Lung (tissue), 11 donors: ENCODE measurements at regions not wholly inside any gene's neighbourhood (a gene's known extent, or its start where the extent isn't known, plus 50 kb on each side); places are given as distances from the start of the nearest gene placed in this dataset.

Experiments used
- ATAC-seq: fragments of 200-7000 bp; cut with Tn5 transposase; one replicate; pipeline ENCODE4 v1.9.1; 2020; ENCODE audit warnings: moderate number of reproducible peaks; ENCODE audit not compliant: insufficient read depth, low FRiP score
- DNase-seq, 3 donors: peaks; one replicate each; pipeline ENCODE4 v3.0.0-alpha.2; 2013 to 2017
- H3K27ac ChIP-seq, 2 donors: one replicate each; pipeline ENCODE4 v1.5.1; 2013; ENCODE audit warnings: mild to moderate bottlenecking in 2 of 2, moderate library complexity in 2 of 2, control low read depth in 1 of 2, inconsistent platforms in 1 of 2, low read depth in 1 of 2, low read length in 1 of 2
- H3K27me3 ChIP-seq, 3 donors: one replicate each; pipeline ENCODE4 v1.5.1; 2013; ENCODE audit warnings: low read length in 2 of 3; ENCODE audit not compliant: control insufficient read depth in 3 of 3, insufficient read depth in 3 of 3
- H3K36me3 ChIP-seq, 4 donors: one replicate each; pipeline ENCODE4 v1.5.1; 2013; ENCODE audit warnings: low read length in 4 of 4, mild to moderate bottlenecking in 1 of 4, moderate library complexity in 1 of 4; ENCODE audit not compliant: control insufficient read depth in 4 of 4, insufficient read depth in 4 of 4
- H3K4me1 ChIP-seq, 5 donors: one replicate each; pipeline ENCODE4 v1.5.1; 2013; ENCODE audit warnings: low read length in 5 of 5, mild to moderate bottlenecking in 2 of 5, moderate library complexity in 1 of 5; ENCODE audit not compliant: control insufficient read depth in 5 of 5, insufficient read depth in 5 of 5
- H3K4me3 ChIP-seq: one replicate; pipeline ENCODE4 v1.5.1; 2013; ENCODE audit warnings: mild to moderate bottlenecking, control low read depth, moderate library complexity
- H3K9ac ChIP-seq, 2 donors: one replicate each; pipeline ENCODE4 v1.5.1; 2013; ENCODE audit warnings: low read length in 2 of 2, control low read depth in 1 of 2; ENCODE audit not compliant: insufficient read depth in 1 of 2
- H3K9me3 ChIP-seq, 4 donors: one replicate each; pipeline ENCODE4 v1.5.1; 2013; ENCODE audit warnings: low read length in 3 of 4, mild to moderate bottlenecking in 1 of 4, moderate library complexity in 1 of 4; ENCODE audit not compliant: control insufficient read depth in 4 of 4, insufficient read depth in 3 of 4
- CTCF ChIP-seq: IDR thresholded peaks from 2 replicates; pipeline ENCODE4 v1.5.1; 2012; ENCODE audit warnings: mild to moderate bottlenecking; ENCODE audit errors: control extremely low read depth, extremely low read depth
- WGBS, 2 donors: extraction: QIAGEN DNeasy Blood & Tissue Kit; methylation state at CpG; one replicate each; pipeline ENCODE4 v1.1.7; 2013; 5-methylcytosine and 5-hydroxymethylcytosine counted together
- donor health status: control.
- donor health status: control.
- donor health status: Bipolar disorder and iron deficiency.
- donor health status: healthy.
- donor health status: DM: yes; HTN: yes; CAD: no.

GRCh38 chr18:40235836-40236235, 1719.2 kb upstream of the PIK3C3 start:
- no peak overlapping the region for H3K9ac ChIP-seq
- no peak overlapping the region for H3K4me3 ChIP-seq
- DNase-seq (no peak), ATAC-seq (no peak)
- no peaks in the 10 kb centered on the region for H3K27me3 ChIP-seq
- no peaks in the 10 kb centered on the region for H3K9me3 ChIP-seq
- 86 to 89% methylated on average over 6 of the region's 6 CpGs for WGBS, 2 donors
- H3K4me1 ChIP-seq = no peaks in the 10 kb centered on the region
- H3K27ac ChIP-seq = no peak overlapping the region
- no peaks in the 10 kb centered on the region for H3K36me3 ChIP-seq
- no peak for TF ChIP-seq CTCF

GRCh38 chr18:40235323-40235722, 1719.7 kb upstream of the PIK3C3 start:
- Histone ChIP-seq H3K27me3 (no peaks in the 10 kb centered on the region), H3K4me3 (no peak overlapping the region), H3K9ac (no peak overlapping the region), H3K27ac (no peak overlapping the region), H3K9me3 (no peaks in the 10 kb centered on the region), H3K4me1 (no peaks in the 10 kb centered on the region), H3K36me3 (no peaks in the 10 kb centered on the region)
- ATAC-seq = no peak
- DNase-seq = no peak
- 85 to 91% methylated on average over 2 of the region's 2 CpGs for WGBS, 2 donors
- TF ChIP-seq CTCF = no peak

GRCh38 chr18:40233931-40234616, 1721.0 kb upstream of the PIK3C3 start:
- no peaks in the 10 kb centered on the region for H3K4me1 ChIP-seq
- no peaks in the 10 kb centered on the region for H3K9me3 ChIP-seq
- no peaks in the 10 kb centered on the region for H3K36me3 ChIP-seq
- DNase-seq = no peak
- no peak overlapping the region for H3K4me3 ChIP-seq
- no peak for TF ChIP-seq CTCF
- no peak overlapping the region for H3K9ac ChIP-seq
- no peaks in the 10 kb centered on the region for H3K27me3 ChIP-seq
- ATAC-seq = no peak
- no peak overlapping the region for H3K27ac ChIP-seq

GRCh38 chr18:40222776-40223175, 1732.3 kb upstream of the PIK3C3 start:
- TF ChIP-seq CTCF = no peak
- H3K4me3 ChIP-seq = no peak overlapping the region
- no peak overlapping the region for H3K9ac ChIP-seq
- peaks cover 0 to 1% (median 0%) of the 10 kb centered on the region in 5 donors for H3K4me1 ChIP-seq
- H3K36me3 ChIP-seq = no peaks in the 10 kb centered on the region
- 71 to 87% methylated on average over 1 of the region's 1 CpG for WGBS, 2 donors
- H3K9me3 ChIP-seq = no peaks in the 10 kb centered on the region
- DNase-seq (peak in 1 of 3 donors; percentile 13), ATAC-seq (no peak)
- no peaks in the 10 kb centered on the region for H3K27me3 ChIP-seq
- no peak overlapping the region for H3K27ac ChIP-seq
